Fibroblast of lung (primary cell): ENCODE measurements at regions not wholly inside any gene's neighbourhood (a gene's known extent, or its start where the extent isn't known, plus 50 kb on each side); places are given as distances from the start of the nearest gene placed in this dataset.

Source experiments
- DNase-seq, 2 donors: peaks; one replicate each; pipeline versions ENCODE4 v3.0.0 to v3.0.0-alpha.2; 2010; ENCODE audit warnings: low read depth in 2 of 2
- H2AFZ ChIP-seq: 2 replicates; pipeline ENCODE4 v1.5.1; 2012; ENCODE audit warnings: low read length, control low read depth, inconsistent platforms
- H3K27ac ChIP-seq: 2 replicates; pipeline ENCODE4 v1.5.1; 2011; ENCODE audit warnings: low read length, control low read depth; ENCODE audit not compliant: insufficient read depth
- H3K27me3 ChIP-seq: 2 replicates; pipeline ENCODE4 v1.5.1; 2011; ENCODE audit warnings: mild to moderate bottlenecking, low read length; ENCODE audit not compliant: control insufficient read depth, insufficient read depth
- H3K36me3 ChIP-seq: 2 replicates; pipeline ENCODE4 v1.5.1; 2011; ENCODE audit warnings: low read length; ENCODE audit not compliant: control insufficient read depth, insufficient read depth
- H3K4me1 ChIP-seq: 2 replicates; pipeline ENCODE4 v1.5.1; 2011; ENCODE audit warnings: low read length; ENCODE audit not compliant: control insufficient read depth, insufficient read depth; ENCODE audit errors: extremely low read depth
- H3K4me2 ChIP-seq: 2 replicates; pipeline ENCODE4 v1.5.1; 2011; ENCODE audit warnings: low read length, control low read depth; ENCODE audit not compliant: insufficient read depth; ENCODE audit errors: extremely low read depth
- H3K4me3 ChIP-seq, 4 experiments: fragments of 200-600 bp in 1 of 4; sonication (generic) in 1 of 4; replicated peaks in 1 of 4; 2 replicates each; pipeline ENCODE4 v1.5.1; 2011 to 2016; ENCODE audit warnings: low read length in 4 of 4, low read depth in 3 of 4, mild to moderate bottlenecking in 3 of 4, control low read depth in 2 of 4, inconsistent platforms in 1 of 4, mixed read lengths in 1 of 4; ENCODE audit not compliant: insufficient read depth in 1 of 4; ENCODE audit errors: control extremely low read depth in 1 of 4
- H3K79me2 ChIP-seq: 2 replicates; pipeline ENCODE4 v1.5.1; 2012; ENCODE audit warnings: mild to moderate bottlenecking, low read length, inconsistent platforms; ENCODE audit not compliant: control insufficient read depth, insufficient read depth
- H3K9ac ChIP-seq: 2 replicates; pipeline ENCODE4 v1.5.1; 2011; ENCODE audit warnings: mild to moderate bottlenecking, low read length, control low read depth; ENCODE audit not compliant: insufficient read depth
- H3K9me3 ChIP-seq: 2 replicates; pipeline ENCODE4 v1.5.1; 2012; ENCODE audit warnings: low read depth, low read length; ENCODE audit not compliant: control insufficient read depth, insufficient read depth
- H4K20me1 ChIP-seq: 2 replicates; pipeline ENCODE4 v1.5.1; 2011; ENCODE audit warnings: low read length; ENCODE audit not compliant: control insufficient read depth, insufficient read depth; ENCODE audit errors: extremely low read depth
- CTCF ChIP-seq, 2 donors: IDR thresholded peaks in 1 of 2; conservative IDR thresholded peaks in 1 of 2; 1 replicate in 1 of 2; 2 replicates in 1 of 2; pipeline ENCODE4 v1.5.1; 2011 to 2012; ENCODE audit warnings: low read length in 2 of 2, control low read depth in 1 of 2, inconsistent platforms in 1 of 2, low read depth in 1 of 2, mild to moderate bottlenecking in 1 of 2
- EZH2 ChIP-seq: IDR thresholded peaks from 2 replicates; pipeline ENCODE4 v1.5.1; 2012; ENCODE audit warnings: low read length, control low read depth, mild to moderate bottlenecking; ENCODE audit errors: missing control alignments

DNA sequence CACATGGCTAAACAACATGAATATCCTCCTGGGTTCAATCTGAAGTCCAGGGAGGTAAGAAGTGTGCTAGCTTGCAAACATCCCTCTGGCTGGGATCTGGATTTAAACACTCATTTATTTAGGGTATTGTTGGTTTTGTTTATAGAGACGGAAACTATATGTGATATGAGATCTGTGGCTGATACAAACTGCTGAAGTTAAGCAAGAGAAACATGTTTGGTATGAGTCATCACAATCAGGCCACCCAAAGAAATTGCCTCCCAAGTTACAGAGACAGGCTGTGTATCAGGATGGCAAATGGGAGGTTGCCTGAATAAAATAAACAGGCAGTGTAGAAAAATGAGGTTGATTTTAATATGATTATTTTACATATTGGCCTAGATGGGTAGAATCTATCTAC is 562.1 kb downstream of the IGSF11 start:
- no peaks in the 10 kb centered on the region for H3K79me2 ChIP-seq
- no peaks in the 10 kb centered on the region for H3K9me3 ChIP-seq
- TF ChIP-seq CTCF (conservative IDR thresholded peaks at IDR 0.05 in 1 of 2, IDR thresholded peaks at IDR 0.05 in 1 of 2; ENCODE audit: low read depth in 1 of 2, low read length in 2 of 2), result no peak
- no peak for TF ChIP-seq EZH2
- H3K4me2 ChIP-seq, result no peak overlapping the region
- H2AFZ ChIP-seq, result no peak overlapping the region
- DNase-seq, result peak; percentile 33 to 52
- H3K4me1 ChIP-seq, result no peaks in the 10 kb centered on the region
- H3K4me3 ChIP-seq, result no peak overlapping the region
- no peaks in the 10 kb centered on the region for H3K27me3 ChIP-seq
- H3K36me3 ChIP-seq, result no peaks in the 10 kb centered on the region
- no peak overlapping the region for H3K27ac ChIP-seq
- H3K9ac ChIP-seq, result no peak overlapping the region
- no peaks in the 10 kb centered on the region for H4K20me1 ChIP-seq

- H3K27me3 ChIP-seq, result no peaks in the 10 kb centered on the region
- H3K27ac ChIP-seq, result no peak overlapping the region
- TF ChIP-seq EZH2 (no peak), CTCF (conservative IDR thresholded peaks at IDR 0.05 in 1 of 2, IDR thresholded peaks at IDR 0.05 in 1 of 2; ENCODE audit: low read depth in 1 of 2, low read length in 2 of 2) (no peak)
- DNase-seq, result no peak
- no peaks in the 10 kb centered on the region for H3K79me2 ChIP-seq
- H3K9ac ChIP-seq, result no peak overlapping the region
- H3K4me2 ChIP-seq, result no peak overlapping the region
- no peak overlapping the region for H3K4me3 ChIP-seq
- no peaks in the 10 kb centered on the region for H3K9me3 ChIP-seq
- no peaks in the 10 kb centered on the region for H3K4me1 ChIP-seq
- no peaks in the 10 kb centered on the region for H3K36me3 ChIP-seq
- no peak overlapping the region for H2AFZ ChIP-seq
- H4K20me1 ChIP-seq, result no peaks in the 10 kb centered on the region
Measured at GRCh38 chr3:118473343-118473742, 561.3 kb downstream of the IGSF11 start.

- H3K9me3 ChIP-seq, result no peaks in the 10 kb centered on the region
- H3K27me3 ChIP-seq, result no peaks in the 10 kb centered on the region
- H4K20me1 ChIP-seq, result no peaks in the 10 kb centered on the region
- TF ChIP-seq EZH2 (no peak), CTCF (conservative IDR thresholded peaks at IDR 0.05 in 1 of 2, IDR thresholded peaks at IDR 0.05 in 1 of 2; ENCODE audit: low read depth in 1 of 2, low read length in 2 of 2) (no peak)
- no peaks in the 10 kb centered on the region for H3K36me3 ChIP-seq
- no peak overlapping the region for H3K4me2 ChIP-seq
- no peaks in the 10 kb centered on the region for H3K79me2 ChIP-seq
- no peak overlapping the region for H3K4me3 ChIP-seq
- no peaks in the 10 kb centered on the region for H3K4me1 ChIP-seq
- no peak overlapping the region for H3K27ac ChIP-seq
- no peak overlapping the region for H3K9ac ChIP-seq
- H2AFZ ChIP-seq, result no peak overlapping the region
- DNase-seq, result no peak
Measured at GRCh38 chr3:118476885-118477618, 557.6 kb downstream of the IGSF11 start.
